B cell (primary cell): ENCODE measurements at regions not wholly inside any gene's neighbourhood (a gene's known extent, or its start where the extent isn't known, plus 50 kb on each side); places are given as distances from the start of the nearest gene placed in this dataset.

Experiments
- CTCF ChIP-seq: fragments of 200-600 bp; IDR thresholded peaks from one replicate; pipeline ENCODE4 v1.8.0; 2022; ENCODE audit warnings: antibody characterized with exemption, mild to moderate bottlenecking
- EZH2 ChIP-seq: IDR thresholded peaks from 2 replicates; pipeline ENCODE4 v1.6.1; 2012; ENCODE audit warnings: borderline replicate concordance, low read depth, mild to moderate bottlenecking, moderate library complexity, low read length; ENCODE audit not compliant: insufficient read depth, poor library complexity, severe bottlenecking

DNA sequence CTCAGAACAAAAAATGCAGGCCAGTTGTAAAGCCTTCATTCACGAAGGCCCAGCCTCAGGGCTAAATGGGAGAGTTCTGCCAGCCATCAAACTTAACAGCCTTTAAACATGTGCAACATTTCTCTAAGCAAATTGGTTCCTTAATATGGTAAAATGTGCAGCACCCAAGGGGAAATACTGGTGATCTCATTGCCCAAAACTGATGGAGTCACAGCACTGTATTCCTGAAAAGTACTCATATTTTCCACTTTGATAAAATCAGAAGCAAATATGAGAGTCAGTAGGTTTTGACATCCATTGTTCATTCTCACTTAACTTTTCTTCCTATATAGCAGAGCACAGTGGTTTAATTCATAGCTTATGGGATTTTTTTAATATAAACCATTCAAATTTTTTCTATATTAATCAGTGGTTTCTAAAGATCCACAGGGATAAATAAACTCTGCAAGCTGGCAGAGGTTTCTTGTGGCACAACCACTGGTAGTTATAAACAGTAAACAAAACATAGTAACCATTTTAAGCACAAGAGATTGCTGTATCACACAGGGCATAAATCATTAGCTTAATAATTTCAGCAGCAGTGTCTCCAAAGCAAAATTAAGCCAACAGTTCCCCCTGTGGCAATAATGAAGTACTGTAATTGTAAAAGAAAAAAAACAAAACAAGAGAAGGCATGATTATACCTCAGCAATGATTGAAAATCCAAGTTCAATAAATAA lies 106.9 kb upstream of the LYPLAL1 start:
- TF ChIP-seq CTCF (peak; percentile 54), EZH2 (no peak)
